ENCODE measurements at regions not wholly inside any gene's neighbourhood (a gene's known extent, or its start where the extent isn't known, plus 50 kb on each side); places are given as distances from the start of the nearest gene placed in this dataset.

DNA sequence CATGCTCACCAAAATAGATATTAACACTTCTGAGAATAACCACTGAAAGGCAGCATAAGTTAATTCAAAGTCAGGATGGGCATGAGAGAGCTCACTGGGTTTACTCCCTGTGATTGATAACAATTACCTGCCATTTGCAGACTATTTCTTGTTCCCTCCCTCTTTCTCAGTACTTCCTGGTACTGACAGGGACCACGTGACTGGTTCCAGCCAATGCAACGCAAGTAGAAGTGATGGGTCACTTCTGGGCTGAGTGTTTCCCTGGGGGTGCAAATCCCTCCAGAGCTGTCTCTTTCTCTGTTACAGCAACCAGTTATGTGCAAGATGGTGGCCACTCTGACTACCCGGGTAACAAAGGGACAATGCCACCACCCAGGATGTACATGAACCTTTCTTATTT lies 118.8 kb downstream of the EFNB2 start:
- no peak overlapping the region for H2BK15ac ChIP-seq (ENCODE audit: low read length)
- H4K8ac ChIP-seq (ENCODE audit: low read depth, low read length) = no peak overlapping the region
- no peak overlapping the region for H3K23ac ChIP-seq (ENCODE audit: low read depth, low read length, poor library complexity)
- H2AK5ac ChIP-seq (ENCODE audit: low read depth, low read length) = no peak overlapping the region
- peaks cover 4 to 22% of the 10 kb centered on the region in 2 donors for H3K4me1 ChIP-seq (ENCODE audit: control insufficient read depth in 2 of 2, insufficient read depth in 1 of 2, low read depth in 1 of 2, low read length in 2 of 2)
- no peak overlapping the region for H2BK12ac ChIP-seq (ENCODE audit: low read length)
- no peaks in the 10 kb centered on the region for H3K36me3 ChIP-seq (replicated peaks in 1 of 2; ENCODE audit: control insufficient read depth in 2 of 2, insufficient read depth in 2 of 2, low read length in 2 of 2)
- peak overlapping the region; percentile 9 for H2AFZ ChIP-seq (ENCODE audit: low read length)
- H3K18ac ChIP-seq (ENCODE audit: low read length) = no peak overlapping the region
- H3K4me3 ChIP-seq (ENCODE audit: low read length in 2 of 2) = no peak overlapping the region
- no peak overlapping the region for H3K14ac ChIP-seq (ENCODE audit: low read length)
- H3K27ac ChIP-seq (replicated peaks; ENCODE audit: low read length) = no peak overlapping the region
- no peaks in the 10 kb centered on the region for H3K9me3 ChIP-seq (replicated peaks in 1 of 2; ENCODE audit: control insufficient read depth in 2 of 2, insufficient read depth in 1 of 2, low read depth in 1 of 2, low read length in 2 of 2)
- H3K79me1 ChIP-seq (ENCODE audit: low read depth, low read length) = no peaks in the 10 kb centered on the region
- no peak overlapping the region for H4K91ac ChIP-seq (ENCODE audit: low read depth, low read length, poor library complexity)
- H2BK120ac ChIP-seq (ENCODE audit: low read depth, low read length) = no peak overlapping the region
- H3K9ac ChIP-seq (ENCODE audit: low read depth, low read length, poor library complexity) = no peak overlapping the region
- no peaks in the 10 kb centered on the region for H3K27me3 ChIP-seq (ENCODE audit: control insufficient read depth in 3 of 3, insufficient read depth in 3 of 3, low read depth in 1 of 3, low read length in 3 of 3)
- no peak overlapping the region for H3K4ac ChIP-seq (ENCODE audit: low read length)
- DNase-seq (ENCODE audit: low spot score) = no peak
- no peak overlapping the region for H2BK5ac ChIP-seq (ENCODE audit: low read length)
- no CpG with 5 or more reads among the region's 3 CpGs for WGBS, 2 donors (ENCODE audit: extremely low coverage in 2 of 2, insufficient read length in 2 of 2, insufficient replicate concordance in 1 of 2)
- no peak overlapping the region for H3K4me2 ChIP-seq (ENCODE audit: insufficient read depth, low read length, poor library complexity, severe bottlenecking)

GRCh38 chr13:106415971-106416370 lies 119.5 kb downstream of the EFNB2 start:
- Histone ChIP-seq H3K27me3 (ENCODE audit: control insufficient read depth in 3 of 3, insufficient read depth in 3 of 3, low read depth in 1 of 3, low read length in 3 of 3) (no peaks in the 10 kb centered on the region), H3K4me2 (ENCODE audit: insufficient read depth, low read length, poor library complexity, severe bottlenecking) (no peak overlapping the region)
- no CpG with 5 or more reads among the region's 1 CpG for WGBS, 2 donors (ENCODE audit: extremely low coverage in 2 of 2, insufficient read length in 2 of 2, insufficient replicate concordance in 1 of 2)

DNA sequence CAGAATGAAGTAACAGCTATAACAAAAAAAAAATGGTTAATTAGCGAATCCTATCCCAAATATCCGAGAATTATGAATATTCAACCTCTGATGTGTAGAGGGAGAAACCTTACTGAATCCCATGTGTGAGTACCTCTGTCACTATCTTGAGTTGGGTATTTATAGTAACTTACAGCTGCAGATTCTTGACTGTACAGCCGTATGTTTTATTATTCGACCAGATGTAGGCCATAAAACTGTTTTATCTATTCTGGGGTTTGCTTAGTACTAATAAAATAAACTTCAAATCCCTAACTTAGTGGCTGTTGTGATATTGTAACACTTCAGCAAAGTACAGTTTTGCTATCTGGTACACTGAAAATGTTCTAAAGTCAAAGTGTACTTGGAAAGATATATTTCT lies 120.0 kb downstream of the EFNB2 start:
- Histone ChIP-seq H3K4me1 (ENCODE audit: control insufficient read depth in 2 of 2, insufficient read depth in 1 of 2, low read depth in 1 of 2, low read length in 2 of 2) (peaks cover 4 to 22% of the 10 kb centered on the region in 2 donors), H3K23ac (ENCODE audit: low read depth, low read length, poor library complexity) (no peak overlapping the region), H4K91ac (ENCODE audit: low read depth, low read length, poor library complexity) (no peak overlapping the region), H3K9ac (ENCODE audit: low read depth, low read length, poor library complexity) (no peak overlapping the region), H3K27me3 (ENCODE audit: control insufficient read depth in 3 of 3, insufficient read depth in 3 of 3, low read depth in 1 of 3, low read length in 3 of 3) (no peaks in the 10 kb centered on the region), H3K14ac (ENCODE audit: low read length) (no peak overlapping the region), H3K79me1 (ENCODE audit: low read depth, low read length) (no peaks in the 10 kb centered on the region), H2BK12ac (ENCODE audit: low read length) (no peak overlapping the region), H2AFZ (ENCODE audit: low read length) (no peak overlapping the region), H2BK5ac (ENCODE audit: low read length) (no peak overlapping the region), H3K27ac (replicated peaks; ENCODE audit: low read length) (no peak overlapping the region), H2BK120ac (ENCODE audit: low read depth, low read length) (no peak overlapping the region), H3K36me3 (replicated peaks in 1 of 2; ENCODE audit: control insufficient read depth in 2 of 2, insufficient read depth in 2 of 2, low read length in 2 of 2) (no peaks in the 10 kb centered on the region), H2AK5ac (ENCODE audit: low read depth, low read length) (no peak overlapping the region), H3K4me3 (ENCODE audit: low read length in 2 of 2) (no peak overlapping the region), H3K9me3 (replicated peaks in 1 of 2; ENCODE audit: control insufficient read depth in 2 of 2, insufficient read depth in 1 of 2, low read depth in 1 of 2, low read length in 2 of 2) (no peaks in the 10 kb centered on the region), H4K8ac (ENCODE audit: low read depth, low read length) (no peak overlapping the region), H3K4ac (ENCODE audit: low read length) (no peak overlapping the region), H2BK15ac (ENCODE audit: low read length) (no peak overlapping the region), H3K18ac (ENCODE audit: low read length) (no peak overlapping the region), H3K4me2 (ENCODE audit: insufficient read depth, low read length, poor library complexity, severe bottlenecking) (no peak overlapping the region)
- no CpG with 5 or more reads among the region's 4 CpGs for WGBS, 2 donors (ENCODE audit: extremely low coverage in 2 of 2, insufficient read length in 2 of 2, insufficient replicate concordance in 1 of 2)
- no peak for DNase-seq (ENCODE audit: low spot score)

More at GRCh38 chr13:106415971-106416370, 119.5 kb downstream of the EFNB2 start:
- H2AFZ ChIP-seq (ENCODE audit: low read length) = no peak overlapping the region
- H2BK15ac ChIP-seq (ENCODE audit: low read length) = no peak overlapping the region
- no peak overlapping the region for H3K27ac ChIP-seq (replicated peaks; ENCODE audit: low read length)
- H4K8ac ChIP-seq (ENCODE audit: low read depth, low read length) = no peak overlapping the region
- H3K4ac ChIP-seq (ENCODE audit: low read length) = no peak overlapping the region
- no peak overlapping the region for H3K14ac ChIP-seq (ENCODE audit: low read length)
- H3K4me1 ChIP-seq (ENCODE audit: control insufficient read depth in 2 of 2, insufficient read depth in 1 of 2, low read depth in 1 of 2, low read length in 2 of 2) = peaks cover 4 to 22% of the 10 kb centered on the region in 2 donors
- no peak overlapping the region for H2BK120ac ChIP-seq (ENCODE audit: low read depth, low read length)
- H4K91ac ChIP-seq (ENCODE audit: low read depth, low read length, poor library complexity) = no peak overlapping the region
- no peak for DNase-seq (ENCODE audit: low spot score)
- H3K9ac ChIP-seq (ENCODE audit: low read depth, low read length, poor library complexity) = no peak overlapping the region
- H2BK5ac ChIP-seq (ENCODE audit: low read length) = no peak overlapping the region
- H3K23ac ChIP-seq (ENCODE audit: low read depth, low read length, poor library complexity) = no peak overlapping the region
- H3K18ac ChIP-seq (ENCODE audit: low read length) = no peak overlapping the region
- H3K9me3 ChIP-seq (replicated peaks in 1 of 2; ENCODE audit: control insufficient read depth in 2 of 2, insufficient read depth in 1 of 2, low read depth in 1 of 2, low read length in 2 of 2) = no peaks in the 10 kb centered on the region
- H2AK5ac ChIP-seq (ENCODE audit: low read depth, low read length) = no peak overlapping the region
- no peak overlapping the region for H2BK12ac ChIP-seq (ENCODE audit: low read length)
- H3K36me3 ChIP-seq (replicated peaks in 1 of 2; ENCODE audit: control insufficient read depth in 2 of 2, insufficient read depth in 2 of 2, low read length in 2 of 2) = no peaks in the 10 kb centered on the region
- no peaks in the 10 kb centered on the region for H3K79me1 ChIP-seq (ENCODE audit: low read depth, low read length)
- no peak overlapping the region for H3K4me3 ChIP-seq (ENCODE audit: low read length in 2 of 2)

GRCh38 chr13:106407338-106407737 lies 128.1 kb downstream of the EFNB2 start:
- Histone ChIP-seq H2AFZ (ENCODE audit: low read length) (no peak overlapping the region), H3K9me3 (replicated peaks in 1 of 2; ENCODE audit: control insufficient read depth in 2 of 2, insufficient read depth in 1 of 2, low read depth in 1 of 2, low read length in 2 of 2) (peaks cover 0 to 6% of the 10 kb centered on the region in 2 donors), H3K4me2 (ENCODE audit: insufficient read depth, low read length, poor library complexity, severe bottlenecking) (no peak overlapping the region), H3K27ac (replicated peaks; ENCODE audit: low read length) (no peak overlapping the region), H3K23ac (ENCODE audit: low read depth, low read length, poor library complexity) (no peak overlapping the region), H3K27me3 (ENCODE audit: control insufficient read depth in 3 of 3, insufficient read depth in 3 of 3, low read depth in 1 of 3, low read length in 3 of 3) (no peaks in the 10 kb centered on the region), H3K14ac (ENCODE audit: low read length) (no peak overlapping the region), H3K36me3 (replicated peaks in 1 of 2; ENCODE audit: control insufficient read depth in 2 of 2, insufficient read depth in 2 of 2, low read length in 2 of 2) (no peaks in the 10 kb centered on the region), H3K4me1 (ENCODE audit: control insufficient read depth in 2 of 2, insufficient read depth in 1 of 2, low read depth in 1 of 2, low read length in 2 of 2) (peaks cover 0 to 5% of the 10 kb centered on the region in 2 donors), H3K9ac (ENCODE audit: low read depth, low read length, poor library complexity) (no peak overlapping the region), H4K8ac (ENCODE audit: low read depth, low read length) (no peak overlapping the region), H3K4ac (ENCODE audit: low read length) (no peak overlapping the region), H3K4me3 (ENCODE audit: low read length in 2 of 2) (no peak overlapping the region), H4K91ac (ENCODE audit: low read depth, low read length, poor library complexity) (no peak overlapping the region), H3K79me1 (ENCODE audit: low read depth, low read length) (no peaks in the 10 kb centered on the region), H2BK120ac (ENCODE audit: low read depth, low read length) (no peak overlapping the region), H2BK5ac (ENCODE audit: low read length) (no peak overlapping the region), H2AK5ac (ENCODE audit: low read depth, low read length) (no peak overlapping the region), H2BK12ac (ENCODE audit: low read length) (no peak overlapping the region), H3K18ac (ENCODE audit: low read length) (no peak overlapping the region), H2BK15ac (ENCODE audit: low read length) (no peak overlapping the region)
- DNase-seq (ENCODE audit: low spot score) = no peak
- WGBS, 2 donors (ENCODE audit: extremely low coverage in 2 of 2, insufficient read length in 2 of 2, insufficient replicate concordance in 1 of 2) = no CpG with 5 or more reads among the region's 8 CpGs

All from neuronal stem cell (in vitro differentiated cells).